Vagina (tissue), 2 donors: ENCODE measurements at regions not wholly inside any gene's neighbourhood (a gene's known extent, or its start where the extent isn't known, plus 50 kb on each side); places are given as distances from the start of the nearest gene placed in this dataset.

Source experiments
- POLR2A ChIP-seq, 2 donors: fragments of 450-650 bp; IDR thresholded peaks; one replicate each; pipeline ENCODE4 v1.6.1; 2017; ENCODE audit warnings: antibody characterized with exemption in 2 of 2, mild to moderate bottlenecking in 2 of 2, moderate library complexity in 2 of 2
- POLR2AphosphoS5 ChIP-seq, 2 donors: sonication (generic); formaldehyde crosslinking; IDR thresholded peaks; one replicate each; pipeline ENCODE4 v1.9.0; 2017; ENCODE audit warnings: antibody characterized with exemption in 2 of 2, mild to moderate bottlenecking in 2 of 2, low read depth in 1 of 2; ENCODE audit not compliant: insufficient read depth in 1 of 2
- TF ChIP-seq, protein P1 (sequence below), 3 experiments: fragments of 450-650 bp in 2 of 3; fragments of 200-600 bp in 1 of 3; sonication (generic) in 1 of 3; IDR thresholded peaks; one replicate each; pipeline ENCODE4 v1.5.1; 2017 to 2019; ENCODE audit warnings: antibody characterized with exemption in 3 of 3, mild to moderate bottlenecking in 2 of 3, moderate library complexity in 2 of 3

- TF ChIP-seq, protein P1, sequence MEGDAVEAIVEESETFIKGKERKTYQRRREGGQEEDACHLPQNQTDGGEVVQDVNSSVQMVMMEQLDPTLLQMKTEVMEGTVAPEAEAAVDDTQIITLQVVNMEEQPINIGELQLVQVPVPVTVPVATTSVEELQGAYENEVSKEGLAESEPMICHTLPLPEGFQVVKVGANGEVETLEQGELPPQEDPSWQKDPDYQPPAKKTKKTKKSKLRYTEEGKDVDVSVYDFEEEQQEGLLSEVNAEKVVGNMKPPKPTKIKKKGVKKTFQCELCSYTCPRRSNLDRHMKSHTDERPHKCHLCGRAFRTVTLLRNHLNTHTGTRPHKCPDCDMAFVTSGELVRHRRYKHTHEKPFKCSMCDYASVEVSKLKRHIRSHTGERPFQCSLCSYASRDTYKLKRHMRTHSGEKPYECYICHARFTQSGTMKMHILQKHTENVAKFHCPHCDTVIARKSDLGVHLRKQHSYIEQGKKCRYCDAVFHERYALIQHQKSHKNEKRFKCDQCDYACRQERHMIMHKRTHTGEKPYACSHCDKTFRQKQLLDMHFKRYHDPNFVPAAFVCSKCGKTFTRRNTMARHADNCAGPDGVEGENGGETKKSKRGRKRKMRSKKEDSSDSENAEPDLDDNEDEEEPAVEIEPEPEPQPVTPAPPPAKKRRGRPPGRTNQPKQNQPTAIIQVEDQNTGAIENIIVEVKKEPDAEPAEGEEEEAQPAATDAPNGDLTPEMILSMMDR (IDR thresholded peaks at IDR 0.05), result no peak
- TF ChIP-seq POLR2A (IDR thresholded peaks at IDR 0.05) (no peak), POLR2AphosphoS5 (IDR thresholded peaks at IDR 0.05; ENCODE audit: insufficient read depth in 1 of 2, low read depth in 1 of 2) (no peak)
These were observed 256.3 kb upstream of the ADGRL4 start for GRCh38 chr1:79262745-79263258.
